ENCODE measurements at regions not wholly inside any gene's neighbourhood (a gene's known extent, or its start where the extent isn't known, plus 50 kb on each side); places are given as distances from the start of the nearest gene placed in this dataset.

GRCh38 chr18:56158676-56159075 lies 479.7 kb downstream of the TXNL1 start:
- intact Hi-C loops (cut with micrococcal nuclease): no loop called here
- ChIA-PET CTCF (ENCODE audit: low intra/inter-chr PET ratio) (no interaction called here), POLR2A (interaction anchor here (0.6 kb wide), 1 partner anchor 119 kb away, joined by 3 read pairs; no protein-coding TSS in a partner anchor)
- TF ChIP-seq JUNB (CRISPR knock-in tag; conservative IDR thresholded peaks at IDR 0.05) (no peak), ZNF133 (CRISPR knock-in tag; IDR thresholded peaks at IDR 0.05) (no peak), GTF2F1 (IDR thresholded peaks at IDR 0.05; ENCODE audit: low read depth, low read length) (no peak), ELK3 (CRISPR knock-in tag; IDR thresholded peaks at IDR 0.05) (no peak), MYBL2 (IDR thresholded peaks at IDR 0.05; ENCODE audit: low read depth) (no peak), MYBL2 (CRISPR knock-in tag; IDR thresholded peaks at IDR 0.05; ENCODE audit: borderline replicate concordance) (no peak), ZNF175 (CRISPR knock-in tag; IDR thresholded peaks at IDR 0.05; ENCODE audit: low read depth) (no peak), ZNF785 (CRISPR knock-in tag; IDR thresholded peaks at IDR 0.05) (no peak), DDX20 (tag; IDR thresholded peaks at IDR 0.05; ENCODE audit: low read depth) (no peak), HMG20A (CRISPR knock-in tag; conservative IDR thresholded peaks at IDR 0.05) (no peak), EP400 (IDR thresholded peaks at IDR 0.05) (no peak), GTF2A2 (tag; IDR thresholded peaks at IDR 0.05) (no peak)
- ATAC-seq: no peak
- Histone ChIP-seq H2AFZ (ENCODE audit: low read depth, low read length) (no peak overlapping the region), H3K4me1 (replicated peaks in 1 of 2; ENCODE audit: control insufficient read depth in 2 of 2, insufficient read depth in 2 of 2, low read length in 2 of 2) (no peaks in the 10 kb centered on the region), H3K27ac (ENCODE audit: extremely low read depth, low read depth, low read length) (no peak overlapping the region), H3K9ac (ENCODE audit: insufficient read depth in 1 of 2, low read depth in 2 of 2, low read length in 2 of 2) (no peak overlapping the region), H3K4me3 (no peak overlapping the region), H3K4me2 (ENCODE audit: insufficient read depth, low read length) (no peak overlapping the region), H3K27me3 (ENCODE audit: control insufficient read depth in 2 of 2, insufficient read depth in 2 of 2, low read length in 2 of 2) (no peaks in the 10 kb centered on the region), H4K20me1 (replicated peaks; ENCODE audit: control insufficient read depth, insufficient read depth, low read length) (no peaks in the 10 kb centered on the region), H3K9me1 (ENCODE audit: control insufficient read depth, insufficient read depth, low read length) (no peaks in the 10 kb centered on the region), H3K79me2 (ENCODE audit: control insufficient read depth, insufficient read depth, low read length) (no peaks in the 10 kb centered on the region), H3K9me3 (replicated peaks; ENCODE audit: control insufficient read depth, insufficient read depth, low read depth, low read length) (no peaks in the 10 kb centered on the region), H3K36me3 (ENCODE audit: control insufficient read depth, insufficient read depth, low read length) (no peaks in the 10 kb centered on the region)
- DNase-seq (ENCODE audit: extremely low read depth in 1 of 4, low spot score in 3 of 4): no peak
- BruUV-seq (replicated peaks): no TSS peak
- in situ Hi-C loops (cut with MboI): no loop called here
- FAIRE-seq: no peak
